Stimulated activated CD8-positive, alpha-beta memory T cell treated with anti-CD3 and anti-CD28 coated beads, Interleukin-4, amount 100 ng/mL, for 1 hour (primary cell): ENCODE measurements at regions not wholly inside any gene's neighbourhood (a gene's known extent, or its start where the extent isn't known, plus 50 kb on each side); places are given as distances from the start of the nearest gene placed in this dataset.

Source experiments
- DNase-seq, 2 donors: peaks; one replicate each; pipeline ENCODE4 v3.0.0-alpha.2; 2020; ENCODE audit warnings: low read depth in 2 of 2, low spot score in 1 of 2

DNA sequence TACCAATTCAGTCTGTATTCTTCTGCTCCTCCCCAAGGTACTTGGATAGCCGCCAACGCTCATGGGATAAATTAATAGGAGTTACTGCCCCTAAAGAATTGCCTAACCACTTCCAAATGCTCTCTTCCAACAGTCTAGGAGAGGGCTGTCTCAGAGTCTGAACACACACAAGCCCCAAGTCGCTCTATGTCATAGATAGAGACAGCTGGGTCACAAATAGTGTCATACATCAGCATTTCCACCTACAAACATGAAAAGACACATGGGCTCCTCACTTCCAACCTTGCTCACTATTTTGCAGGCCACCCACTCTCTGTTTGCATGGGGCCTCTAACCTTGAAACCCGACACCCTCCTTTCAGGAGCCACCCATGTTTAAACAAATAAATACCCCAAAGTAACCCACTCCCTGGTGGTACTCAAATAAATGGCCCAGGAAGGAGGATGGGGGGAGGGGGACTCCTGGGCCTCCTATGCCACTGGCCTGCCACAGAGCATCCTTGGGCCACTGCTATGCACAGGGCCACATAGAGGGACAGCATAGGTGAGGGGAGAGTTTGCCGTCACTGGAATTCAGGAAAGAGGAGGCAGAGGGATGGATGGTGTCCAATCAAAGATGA is 265.9 kb downstream of the SOX9 start:
- DNase-seq: no peak

DNA sequence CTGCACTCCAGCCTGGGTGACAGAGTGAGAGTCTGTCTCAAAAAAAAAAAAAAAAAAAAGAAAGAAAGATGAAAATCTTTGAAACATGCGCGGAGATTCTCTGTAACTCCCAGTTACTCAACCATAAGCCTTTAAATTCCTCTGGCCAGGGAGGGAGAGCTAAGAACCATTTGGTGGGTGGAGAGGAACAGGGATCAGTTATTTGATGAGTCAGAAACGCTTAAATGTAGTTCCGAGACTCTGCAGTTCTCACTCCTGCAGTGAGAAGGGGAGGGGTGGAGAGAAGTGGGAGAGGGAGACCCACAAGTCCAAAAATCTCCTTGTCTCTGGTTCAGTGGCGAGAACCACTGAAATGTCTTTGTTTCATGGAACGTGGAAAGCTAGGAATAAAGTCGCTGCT is 266.7 kb downstream of the SOX9 start:
- no peak for DNase-seq

- no peak for DNase-seq
Observed at GRCh38 chr17:72387969-72388368, 267.1 kb downstream of the SOX9 start.

DNA sequence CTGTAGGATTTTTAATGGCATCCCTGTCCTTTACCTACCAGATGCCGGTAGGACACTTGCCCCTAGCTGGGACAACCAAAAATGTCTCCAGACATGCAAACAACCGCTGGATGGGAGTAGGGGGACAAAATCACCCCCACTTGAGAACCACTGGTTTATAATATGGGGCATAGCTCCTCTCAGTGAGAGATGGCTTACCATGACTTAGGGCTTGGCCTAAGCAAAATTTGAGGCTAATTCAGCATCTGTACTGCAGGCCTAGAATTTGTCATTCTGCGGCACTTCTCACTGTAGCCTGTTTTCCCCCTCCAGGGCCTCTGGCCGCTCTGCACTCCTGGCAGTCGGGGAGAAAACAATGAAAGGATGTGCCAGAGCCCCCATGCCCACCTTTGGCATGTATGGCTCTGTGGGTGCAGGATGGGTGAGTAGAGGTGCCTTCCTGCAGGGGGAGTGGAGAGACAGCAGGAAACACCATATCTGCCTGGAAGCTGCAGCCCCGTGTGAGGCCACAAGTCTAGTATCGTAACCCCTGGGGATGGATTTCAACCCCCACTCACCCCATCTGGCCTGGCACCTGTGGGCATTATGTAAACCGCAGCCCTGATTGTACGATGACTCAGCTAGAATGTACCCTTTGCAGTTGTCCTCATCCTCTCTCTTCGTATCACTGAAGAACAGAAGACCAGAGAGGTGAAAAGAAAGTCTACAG is 268.1 kb downstream of the SOX9 start:
- no peak for DNase-seq

GRCh38 chr17:72390675-72391508 is 270.1 kb downstream of the SOX9 start:
- no peak for DNase-seq

GRCh38 chr17:72392056-72393010 is 271.5 kb downstream of the SOX9 start:
- DNase-seq: no peak

DNA sequence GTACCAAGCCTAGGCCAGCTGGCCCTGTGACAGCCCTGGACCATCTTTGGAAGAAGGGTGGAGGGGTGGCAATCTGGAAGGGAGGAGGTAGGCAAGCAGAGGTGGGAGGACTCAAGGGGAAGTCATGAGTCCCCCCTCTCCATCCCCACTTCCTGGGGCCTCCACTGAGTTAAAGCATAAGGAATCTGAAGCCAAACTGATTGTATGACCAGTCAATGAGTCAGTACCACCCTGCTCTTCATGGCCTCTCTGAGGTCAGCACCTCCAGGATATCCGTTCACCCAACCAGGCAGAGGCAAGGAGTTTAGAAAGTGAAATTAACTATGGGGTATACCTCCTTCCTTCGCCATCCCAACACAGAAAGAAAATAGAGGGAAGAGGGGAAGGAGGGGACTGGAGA is 272.7 kb downstream of the SOX9 start:
- no peak for DNase-seq

GRCh38 chr17:72394531-72394930 is 273.7 kb downstream of the SOX9 start:
- no peak for DNase-seq

DNA sequence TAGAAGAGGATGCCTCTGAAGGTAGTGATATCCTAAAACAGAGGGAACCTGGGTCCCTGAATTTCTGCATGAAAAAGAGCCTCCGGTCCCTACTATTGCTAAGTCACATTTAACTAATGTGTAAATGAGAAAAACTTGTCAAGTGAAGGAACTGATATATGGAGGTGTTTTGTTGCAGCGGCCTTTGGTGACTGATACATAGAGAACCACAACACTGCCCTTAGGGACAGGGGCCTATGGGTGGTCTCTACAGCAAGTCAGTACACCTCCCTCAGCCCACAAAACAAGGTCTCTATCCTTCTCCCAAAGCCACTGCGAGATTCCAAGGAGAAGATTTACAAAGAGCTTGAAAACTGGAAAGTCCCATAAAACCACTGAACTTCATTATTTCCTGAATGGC is 275.3 kb downstream of the SOX9 start:
- no peak for DNase-seq

DNA sequence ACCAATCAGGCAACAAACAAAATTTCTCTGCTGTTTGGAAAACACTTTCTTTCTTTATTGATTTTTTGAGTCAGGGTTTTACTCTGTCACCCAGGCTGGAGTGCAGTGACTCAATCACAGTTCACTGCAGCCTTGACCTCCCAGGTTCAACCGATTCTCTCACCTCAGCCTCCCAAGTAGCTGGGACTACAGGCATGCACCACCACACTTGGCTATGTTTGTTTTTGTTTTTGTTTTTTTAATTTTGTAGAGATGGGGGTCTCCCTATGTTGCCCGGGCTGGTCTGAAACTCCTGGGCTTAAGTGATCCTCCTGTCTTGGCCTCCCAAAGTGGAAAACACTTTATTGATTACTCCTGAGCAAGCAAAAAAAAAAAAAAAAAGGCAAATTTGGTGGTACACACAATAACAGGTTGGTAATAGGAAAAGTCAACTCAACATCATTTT is 276.4 kb downstream of the SOX9 start:
- DNase-seq: no peak

DNA sequence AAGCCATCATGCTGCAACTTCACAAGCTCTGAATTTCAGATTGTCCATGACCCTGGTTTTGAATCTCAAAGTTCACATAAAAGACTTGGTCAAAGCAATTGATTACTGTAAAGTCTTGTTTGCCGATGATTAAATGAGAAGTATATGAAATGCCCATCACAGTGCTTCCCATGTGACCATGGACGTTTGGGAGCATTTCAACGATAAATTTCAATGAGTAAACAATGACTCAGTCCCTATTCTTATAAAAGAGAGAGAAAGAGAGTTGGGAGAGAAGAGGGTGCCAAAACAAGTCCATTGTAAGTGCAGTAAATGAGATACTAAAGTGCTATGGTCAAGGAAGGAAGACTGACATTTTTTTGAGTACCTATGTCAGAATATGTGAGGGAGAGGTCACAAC is 276.9 kb downstream of the SOX9 start:
- DNase-seq: no peak

DNA sequence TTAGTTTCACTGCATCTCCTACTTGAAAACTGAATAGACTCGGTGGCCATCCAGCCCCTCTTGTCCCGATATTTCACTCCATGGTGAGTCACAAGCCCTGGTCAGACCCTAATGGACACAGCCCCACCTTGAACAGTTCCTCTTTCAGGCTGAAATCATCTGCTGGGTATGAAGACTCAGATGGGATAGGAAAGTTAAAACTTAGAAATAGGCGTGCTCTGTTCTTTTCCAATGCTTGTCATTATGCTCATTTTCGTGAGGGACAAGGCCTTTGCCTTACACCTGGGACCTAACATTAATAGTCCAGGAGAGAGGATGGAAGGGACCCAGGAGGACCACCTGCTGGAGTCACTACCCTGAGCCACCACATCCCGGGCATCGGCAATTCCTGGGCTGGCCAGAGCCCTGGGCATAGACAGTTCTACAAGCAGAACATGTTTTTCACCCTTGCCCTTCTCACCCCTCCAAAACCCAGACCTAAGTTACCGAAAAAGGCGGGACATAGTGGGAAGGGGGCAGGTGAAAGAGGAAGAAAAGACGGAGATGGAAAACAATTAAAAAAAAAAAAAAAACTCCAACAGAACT is 278.3 kb downstream of the SOX9 start:
- DNase-seq: no peak

DNA sequence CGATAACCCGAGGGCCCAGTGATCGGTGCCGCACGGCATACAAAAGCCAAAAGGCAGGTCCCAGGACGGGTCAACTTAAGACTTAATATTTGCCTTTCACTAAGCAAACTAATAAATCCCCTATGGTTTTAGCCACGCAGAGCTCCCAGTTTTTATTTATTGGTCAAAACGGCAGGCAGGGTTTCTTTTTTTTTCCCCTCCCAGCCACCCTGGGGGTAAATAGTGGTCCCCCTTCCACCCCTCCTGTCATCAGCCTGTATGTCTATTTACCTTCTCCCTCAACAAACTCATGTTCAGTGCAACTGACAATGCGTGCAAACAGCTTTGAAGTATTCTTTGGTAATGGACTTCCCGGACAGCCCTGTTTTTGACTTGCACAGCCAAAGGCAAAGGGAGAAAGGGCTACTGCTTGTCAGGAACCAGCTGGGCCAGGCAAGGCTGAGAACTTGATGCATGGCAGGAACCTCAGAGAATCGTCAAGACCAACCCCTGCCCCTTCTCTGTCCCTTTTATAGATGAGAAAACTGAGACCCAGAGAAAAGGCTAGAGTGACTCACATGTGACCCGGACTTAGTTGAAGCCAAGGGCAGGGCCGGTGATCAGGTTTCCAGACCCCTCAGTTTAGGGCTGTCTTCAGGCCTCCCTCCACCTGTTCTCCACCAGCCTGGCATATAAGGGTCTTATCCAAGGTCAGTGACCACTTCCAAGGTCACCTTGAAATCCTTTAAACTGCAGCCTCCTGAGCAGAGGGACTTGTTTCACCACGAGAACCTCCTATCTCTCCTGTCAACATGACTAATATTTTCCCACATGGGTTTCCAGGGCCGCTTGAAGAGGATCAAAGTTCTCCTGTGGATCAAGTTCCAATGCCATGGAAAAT is 279.0 kb downstream of the SOX9 start:
- DNase-seq: no peak

GRCh38 chr17:72400488-72400827 is 279.6 kb downstream of the SOX9 start:
- DNase-seq: no peak

DNA sequence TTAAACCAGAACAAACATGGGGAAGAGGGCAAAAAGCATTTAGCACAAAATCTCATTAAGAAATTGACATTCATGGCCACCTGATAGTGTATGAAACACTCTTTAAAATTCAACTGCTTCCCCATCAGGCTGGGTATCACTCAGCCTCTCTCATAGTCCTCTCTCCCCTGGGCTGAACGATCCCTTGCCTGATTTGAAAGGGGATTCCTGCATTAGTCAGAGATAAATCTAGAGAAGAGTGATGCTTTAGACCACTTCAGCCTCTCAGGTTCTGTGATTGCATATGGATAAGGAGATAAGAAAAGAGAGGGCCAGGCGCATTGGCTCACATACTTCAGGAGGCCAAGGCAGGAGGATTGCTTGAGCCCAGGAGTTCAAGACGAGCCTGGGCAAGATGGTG is 280.0 kb downstream of the SOX9 start:
- no peak for DNase-seq

DNA sequence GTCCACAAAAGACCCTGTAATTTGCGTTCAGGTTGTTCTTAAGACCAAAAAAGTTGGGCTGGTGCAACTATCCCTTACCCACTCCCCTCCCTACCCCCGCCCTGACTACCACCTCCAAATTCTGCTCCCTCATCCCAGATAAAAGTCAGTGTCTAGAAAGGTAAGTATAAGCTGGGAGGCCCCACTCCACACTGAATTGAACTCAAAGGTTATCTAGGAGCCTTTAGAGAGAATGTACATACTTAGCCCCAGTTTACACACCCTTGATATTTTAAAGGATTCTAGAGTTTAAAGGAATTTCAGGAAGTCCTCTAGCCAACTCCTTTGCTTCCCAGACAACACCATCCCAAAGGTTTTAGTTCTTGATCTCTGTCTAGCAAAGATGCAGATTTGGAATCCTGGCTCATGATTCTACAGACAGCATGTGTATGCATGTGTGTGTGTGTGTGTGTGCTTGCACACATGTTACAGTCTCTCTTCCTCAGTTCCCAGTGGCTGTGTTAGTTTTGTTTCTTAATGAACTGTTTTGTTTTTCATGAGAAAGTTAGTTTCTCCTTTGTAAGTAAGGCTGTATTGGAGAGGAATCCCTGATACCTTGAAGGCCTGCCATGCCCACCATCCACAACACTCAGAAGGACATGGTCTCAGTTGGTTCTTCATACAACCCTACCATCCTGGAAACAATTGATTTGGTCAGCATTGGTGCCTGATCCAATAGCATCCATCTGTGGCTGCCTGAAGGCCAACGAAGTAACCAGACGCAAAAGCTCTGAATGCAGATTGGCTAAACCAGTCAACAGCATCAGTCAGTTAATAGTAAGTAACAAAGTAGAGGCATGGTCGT is 281.3 kb downstream of the SOX9 start:
- DNase-seq: no peak

DNA sequence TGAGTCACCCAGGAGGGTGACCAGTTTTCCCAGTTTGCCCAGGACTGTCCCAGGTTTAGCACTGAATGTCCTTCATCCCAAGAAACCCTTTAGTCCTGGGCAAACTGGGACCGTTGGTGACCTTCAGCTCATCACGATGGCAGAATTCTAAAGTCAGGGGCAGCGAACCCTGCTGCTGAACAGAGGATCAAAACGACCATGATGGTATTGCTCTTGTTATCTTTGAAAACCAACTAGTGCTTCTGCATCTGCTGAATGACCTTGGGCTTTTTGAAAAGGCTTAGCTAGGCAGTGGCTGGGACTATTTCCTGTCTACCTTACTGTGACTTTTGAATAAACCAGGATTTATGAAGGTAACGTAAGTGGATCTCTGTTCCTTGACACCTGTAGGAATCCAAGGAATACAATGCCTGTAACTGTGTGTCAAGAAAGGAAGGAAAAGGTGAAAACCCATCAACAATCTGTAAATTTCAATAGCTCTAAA is 281.9 kb downstream of the SOX9 start:
- no peak for DNase-seq

DNA sequence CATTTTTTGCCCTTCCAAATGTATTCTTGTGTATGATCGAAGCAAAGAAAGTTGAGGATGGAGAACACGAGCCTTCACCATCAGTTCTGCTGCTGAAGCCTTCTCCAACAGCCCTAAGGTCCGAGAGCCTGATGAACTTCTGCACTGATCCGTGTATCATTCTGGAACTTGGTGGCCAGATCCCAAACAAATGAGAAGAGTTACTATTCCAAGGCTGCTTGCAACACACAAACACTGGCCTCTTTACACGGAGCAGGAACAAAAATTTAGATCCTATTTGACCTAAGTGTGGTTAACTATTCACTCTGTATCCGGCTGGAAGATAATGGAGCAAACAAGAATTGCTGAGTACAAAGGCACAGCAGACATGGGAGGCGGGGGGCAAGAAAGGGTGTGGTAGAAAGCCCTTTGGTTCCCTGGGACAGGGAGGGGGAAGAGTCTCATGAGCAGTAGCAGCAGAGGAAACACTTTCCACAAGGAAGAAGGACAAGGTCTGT is 282.9 kb downstream of the SOX9 start:
- no peak for DNase-seq

DNA sequence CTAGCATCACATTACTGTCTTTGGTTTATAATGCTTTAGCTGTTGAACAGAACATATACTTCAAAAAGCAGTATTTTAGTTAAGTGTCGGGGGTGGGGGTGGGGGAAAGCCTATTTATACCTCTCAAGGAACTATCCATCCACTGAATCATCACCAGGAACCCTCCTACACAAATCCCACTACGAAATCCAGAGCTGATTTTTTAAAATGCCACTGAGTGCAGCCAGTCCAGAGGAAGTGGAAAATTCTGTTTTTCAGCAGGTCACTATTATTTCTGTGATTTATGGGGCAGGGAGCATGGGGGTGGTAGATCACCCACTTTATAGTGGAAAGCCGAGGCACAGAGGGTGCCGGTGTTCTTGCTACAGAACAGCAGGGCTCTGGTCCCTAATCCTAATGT is 284.1 kb downstream of the SOX9 start:
- no peak for DNase-seq
